ENCODE measurements at regions not wholly inside any gene's neighbourhood (a gene's known extent, or its start where the extent isn't known, plus 50 kb on each side); places are given as distances from the start of the nearest gene placed in this dataset.
A peak's percentile ranks its signal among the peaks of the same experiment; 100 is the strongest.

DNA sequence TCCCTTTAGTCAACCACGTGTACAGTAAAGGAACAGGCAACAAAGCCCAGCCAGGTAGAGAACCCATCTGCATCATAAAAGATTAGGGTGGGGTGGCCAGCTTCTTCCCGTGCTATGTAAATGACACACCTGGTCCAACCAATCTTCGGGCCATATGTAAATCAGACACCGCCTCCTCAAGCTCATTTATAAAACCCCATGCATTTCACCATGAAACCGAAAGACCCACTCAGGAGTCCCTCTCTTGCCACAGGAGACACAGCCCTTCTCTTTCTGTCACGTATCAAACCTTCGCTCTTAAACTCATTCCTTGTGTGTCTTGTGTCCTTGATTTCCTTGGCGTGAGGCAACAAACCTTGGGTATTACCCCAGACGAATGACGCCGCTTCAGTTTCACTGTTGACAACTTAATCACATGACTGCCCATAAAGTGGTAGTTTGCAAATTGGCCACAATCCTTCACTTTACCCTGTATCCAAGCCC is 59.8 kb upstream of the TBPL2 start:
- DNase-seq (ENCODE audit: low read depth): no peak
- no peak overlapping the region for H3K4me3 ChIP-seq (ENCODE audit: low read depth, low read length)

DNA sequence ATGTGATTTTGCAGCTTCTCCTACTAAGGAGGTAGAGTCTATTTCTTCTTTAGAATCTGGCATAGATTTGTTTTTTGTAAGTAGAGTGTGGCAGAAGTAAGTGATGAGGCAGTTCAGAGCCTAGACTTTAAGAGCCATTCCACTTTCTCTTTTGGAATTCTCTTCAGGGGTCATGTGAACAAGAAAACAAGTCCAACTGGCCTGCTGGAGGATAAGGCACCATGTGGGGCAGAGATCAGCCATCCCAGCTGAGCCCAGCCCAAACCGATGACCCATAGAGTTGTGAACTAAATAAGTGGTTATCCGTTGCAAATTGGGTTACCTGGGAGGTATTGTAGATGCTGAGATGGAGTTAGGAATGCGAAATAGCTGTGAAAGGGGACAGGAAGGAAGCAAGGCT is 60.3 kb upstream of the TBPL2 start:
- no peak for DNase-seq (ENCODE audit: low read depth)
- no peak overlapping the region for H3K4me3 ChIP-seq (ENCODE audit: low read depth, low read length)

More for the DNA sequence above, 59.8 kb upstream of the TBPL2 start:
- TF ChIP-seq, protein P1, sequence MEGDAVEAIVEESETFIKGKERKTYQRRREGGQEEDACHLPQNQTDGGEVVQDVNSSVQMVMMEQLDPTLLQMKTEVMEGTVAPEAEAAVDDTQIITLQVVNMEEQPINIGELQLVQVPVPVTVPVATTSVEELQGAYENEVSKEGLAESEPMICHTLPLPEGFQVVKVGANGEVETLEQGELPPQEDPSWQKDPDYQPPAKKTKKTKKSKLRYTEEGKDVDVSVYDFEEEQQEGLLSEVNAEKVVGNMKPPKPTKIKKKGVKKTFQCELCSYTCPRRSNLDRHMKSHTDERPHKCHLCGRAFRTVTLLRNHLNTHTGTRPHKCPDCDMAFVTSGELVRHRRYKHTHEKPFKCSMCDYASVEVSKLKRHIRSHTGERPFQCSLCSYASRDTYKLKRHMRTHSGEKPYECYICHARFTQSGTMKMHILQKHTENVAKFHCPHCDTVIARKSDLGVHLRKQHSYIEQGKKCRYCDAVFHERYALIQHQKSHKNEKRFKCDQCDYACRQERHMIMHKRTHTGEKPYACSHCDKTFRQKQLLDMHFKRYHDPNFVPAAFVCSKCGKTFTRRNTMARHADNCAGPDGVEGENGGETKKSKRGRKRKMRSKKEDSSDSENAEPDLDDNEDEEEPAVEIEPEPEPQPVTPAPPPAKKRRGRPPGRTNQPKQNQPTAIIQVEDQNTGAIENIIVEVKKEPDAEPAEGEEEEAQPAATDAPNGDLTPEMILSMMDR (IDR thresholded peaks at IDR 0.05; ENCODE audit: insufficient read depth, low read length): no peak

DNA sequence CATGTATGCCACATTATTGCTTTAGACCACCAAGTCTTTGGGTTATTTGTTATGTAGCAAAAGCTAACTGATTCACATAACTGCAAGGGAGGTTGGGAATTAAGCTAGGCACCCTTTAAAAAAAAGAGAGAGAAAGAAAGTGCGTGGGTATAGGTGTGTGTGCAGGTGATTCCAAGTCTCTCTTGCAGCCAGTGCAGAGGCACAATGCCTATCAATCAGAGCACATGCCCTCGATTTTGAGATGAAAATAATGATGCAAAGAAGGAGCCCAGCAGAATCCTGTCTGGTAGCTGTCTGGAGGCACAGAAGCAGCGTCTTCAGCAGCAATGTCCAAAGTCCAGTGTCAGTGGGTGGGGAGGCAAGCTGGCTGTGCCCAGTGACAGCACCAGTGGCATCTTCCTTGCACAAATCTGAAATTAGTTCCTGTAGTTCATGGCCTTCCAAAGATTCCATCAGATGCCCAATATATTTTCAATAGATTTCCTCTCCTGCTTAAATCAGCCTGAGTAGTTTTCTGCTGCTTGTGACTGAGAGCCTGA is 62.4 kb upstream of the TBPL2 start:
- H3K4me3 ChIP-seq (ENCODE audit: low read depth, low read length): no peak overlapping the region
- DNase-seq (ENCODE audit: low read depth): no peak
- TF ChIP-seq, protein P1 (IDR thresholded peaks at IDR 0.05; ENCODE audit: insufficient read depth, low read length): no peak

More for the DNA sequence above, 60.3 kb upstream of the TBPL2 start:
- TF ChIP-seq, protein P1 (IDR thresholded peaks at IDR 0.05; ENCODE audit: insufficient read depth, low read length): no peak

DNA sequence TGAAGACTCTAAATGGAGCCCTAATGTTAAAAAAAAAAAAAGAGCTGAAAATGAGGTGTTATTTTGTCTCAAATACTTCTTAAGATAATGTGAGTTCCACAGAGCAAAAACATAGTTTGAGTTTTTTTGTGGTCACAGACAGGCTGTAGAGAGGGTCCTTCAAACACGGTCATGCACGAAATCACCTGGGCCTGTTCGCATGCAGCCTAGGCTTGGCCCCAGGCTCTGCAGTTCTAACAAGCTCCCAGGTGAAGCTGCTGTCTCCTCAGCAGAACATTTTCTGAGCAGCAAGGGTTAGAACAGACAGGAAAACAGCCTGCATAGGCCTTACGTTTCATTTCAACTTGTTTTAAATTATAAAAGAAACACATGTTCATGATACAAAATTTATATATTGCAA is 65.4 kb upstream of the TBPL2 start:
- TF ChIP-seq, protein P1 (IDR thresholded peaks at IDR 0.05; ENCODE audit: insufficient read depth, low read length): no peak
- no peak for DNase-seq (ENCODE audit: low read depth)

DNA sequence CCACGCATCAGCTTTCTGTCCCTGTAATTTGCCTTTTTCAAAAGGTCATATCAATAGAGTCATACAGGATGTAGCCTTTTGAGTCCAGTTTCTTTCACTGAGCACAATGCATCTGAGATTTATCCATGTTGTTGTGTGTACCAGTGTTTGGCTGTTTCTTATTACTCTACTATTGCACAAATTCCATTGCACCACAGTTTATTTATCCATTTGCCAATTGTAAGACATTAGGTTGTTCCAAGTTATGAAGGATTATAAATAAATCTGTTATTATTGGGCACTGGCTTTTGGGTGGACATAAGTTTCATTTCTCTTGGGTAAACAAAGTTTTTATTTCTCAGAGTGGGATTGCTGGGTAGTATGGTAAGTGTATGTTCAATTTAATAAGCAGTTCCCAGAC is 68.3 kb upstream of the TBPL2 start:
- TF ChIP-seq, protein P1 (IDR thresholded peaks at IDR 0.05; ENCODE audit: insufficient read depth, low read length): no peak
- peak; percentile 4 for DNase-seq (ENCODE audit: low read depth)
- H3K4me3 ChIP-seq (ENCODE audit: low read depth, low read length): no peak overlapping the region

More for the DNA sequence above, 65.4 kb upstream of the TBPL2 start:
- H3K4me3 ChIP-seq (ENCODE audit: low read depth, low read length): no peak overlapping the region

DNA sequence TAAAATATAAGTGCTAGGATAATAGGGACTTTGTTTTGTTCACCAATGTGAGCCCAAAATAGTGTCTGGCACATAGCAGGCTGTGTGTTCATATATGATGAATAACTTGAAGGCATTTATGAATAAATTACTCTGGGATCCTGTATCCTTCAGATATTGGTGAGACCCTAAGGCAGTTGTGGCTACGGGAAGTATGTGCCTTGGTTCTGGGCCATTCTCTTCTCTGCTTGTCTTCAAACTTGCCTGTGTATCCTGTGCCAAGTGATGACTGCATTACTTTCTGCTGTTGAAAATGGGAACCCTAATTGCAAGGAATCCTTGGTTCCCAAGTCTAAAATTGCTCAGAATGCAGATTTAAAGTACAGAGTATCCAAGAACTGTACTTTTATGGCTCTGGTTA is 67.6 kb upstream of the KTN1 start:
- DNase-seq (ENCODE audit: low read depth): peak; percentile 72
- TF ChIP-seq, protein P1 (IDR thresholded peaks at IDR 0.05; ENCODE audit: insufficient read depth, low read length): no peak
- H3K4me3 ChIP-seq (ENCODE audit: low read depth, low read length): no peak overlapping the region

DNA sequence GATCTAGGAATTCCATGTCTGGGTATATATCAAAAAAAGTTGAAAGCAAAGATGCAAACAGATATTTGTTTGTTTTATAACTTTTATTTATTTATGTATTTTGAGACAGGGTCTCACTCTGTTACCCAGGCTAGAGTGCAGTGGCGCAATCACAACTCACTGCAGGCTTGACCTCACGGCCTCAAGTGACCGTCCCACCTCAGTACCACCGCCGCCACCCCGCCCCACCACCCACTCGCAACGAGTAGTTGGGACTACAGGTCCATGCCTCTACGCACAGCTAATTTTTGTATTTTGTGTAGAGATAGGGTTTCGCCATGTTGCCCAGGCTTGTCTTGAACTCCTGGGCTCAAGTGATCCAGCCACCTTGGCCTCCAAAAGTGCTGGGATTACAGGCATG is 66.5 kb upstream of the KTN1 start:
- TF ChIP-seq, protein P1 (IDR thresholded peaks at IDR 0.05; ENCODE audit: insufficient read depth, low read length): no peak
- H3K4me3 ChIP-seq (ENCODE audit: low read depth, low read length): no peak overlapping the region
- no peak for DNase-seq (ENCODE audit: low read depth)

All from fibroblast of the aortic adventitia (primary cell).